HUDEP-2 (cell line): ENCODE measurements at regions not wholly inside any gene's neighbourhood (a gene's known extent, or its start where the extent isn't known, plus 50 kb on each side); places are given as distances from the start of the nearest gene placed in this dataset.

Experiments used
- DNase-seq, 76 experiments: peaks; one replicate each; lab custom pipeline; 2025; ENCODE audit not compliant: unreplicated experiment in 76 of 76; lab: John Stamatoyannopoulos, UW

DNA sequence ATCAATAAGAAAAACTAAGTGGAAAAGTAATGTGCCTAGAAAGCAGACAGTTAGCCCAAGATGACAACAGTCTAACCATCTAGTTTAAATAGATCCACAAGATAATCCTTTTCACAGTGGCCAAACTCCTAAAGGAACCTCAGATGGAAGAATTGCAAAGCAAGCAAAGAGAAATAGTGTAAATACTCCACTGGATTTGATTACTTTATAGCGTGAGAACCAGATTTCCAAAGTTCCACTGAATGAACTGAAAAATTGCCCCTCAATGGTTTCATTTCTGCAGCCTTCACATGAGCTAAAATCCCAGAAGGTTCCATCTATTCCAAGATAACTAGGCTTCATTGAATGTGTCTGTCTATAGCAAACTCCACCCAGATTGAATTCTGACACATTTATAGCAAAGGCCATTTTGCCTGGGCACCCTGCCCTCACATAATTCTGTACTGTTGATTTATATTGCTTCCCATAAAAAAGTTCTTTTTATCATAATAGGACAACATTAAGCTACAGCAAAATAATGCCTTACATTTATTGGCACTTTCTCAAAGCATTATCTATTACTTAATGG is 129.7 kb upstream of the THBS1 start:
- DNase-seq: no peak

DNA sequence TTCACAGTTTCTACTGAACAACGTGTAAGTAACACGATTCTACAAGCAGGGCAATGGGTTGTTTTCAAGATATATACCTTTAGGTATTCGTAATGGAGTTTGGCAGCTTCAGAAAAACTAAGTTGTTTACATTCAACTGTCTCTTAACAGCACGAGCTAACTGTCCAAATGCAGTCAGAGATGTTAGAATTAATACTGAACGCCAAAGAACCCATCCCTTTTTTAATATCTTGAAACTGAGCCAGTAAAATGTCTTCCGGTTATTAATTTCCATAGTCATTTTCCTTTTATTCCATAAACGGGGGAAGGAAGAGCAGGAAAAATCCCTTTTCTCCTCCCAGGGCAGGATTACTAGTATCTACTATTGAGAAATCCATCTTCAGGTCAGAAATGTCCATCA is 129.0 kb upstream of the THBS1 start:
- no peak for DNase-seq

- DNase-seq: no peak
Observed at GRCh38 chr15:39453620-39454019, 127.3 kb upstream of the THBS1 start.

DNA sequence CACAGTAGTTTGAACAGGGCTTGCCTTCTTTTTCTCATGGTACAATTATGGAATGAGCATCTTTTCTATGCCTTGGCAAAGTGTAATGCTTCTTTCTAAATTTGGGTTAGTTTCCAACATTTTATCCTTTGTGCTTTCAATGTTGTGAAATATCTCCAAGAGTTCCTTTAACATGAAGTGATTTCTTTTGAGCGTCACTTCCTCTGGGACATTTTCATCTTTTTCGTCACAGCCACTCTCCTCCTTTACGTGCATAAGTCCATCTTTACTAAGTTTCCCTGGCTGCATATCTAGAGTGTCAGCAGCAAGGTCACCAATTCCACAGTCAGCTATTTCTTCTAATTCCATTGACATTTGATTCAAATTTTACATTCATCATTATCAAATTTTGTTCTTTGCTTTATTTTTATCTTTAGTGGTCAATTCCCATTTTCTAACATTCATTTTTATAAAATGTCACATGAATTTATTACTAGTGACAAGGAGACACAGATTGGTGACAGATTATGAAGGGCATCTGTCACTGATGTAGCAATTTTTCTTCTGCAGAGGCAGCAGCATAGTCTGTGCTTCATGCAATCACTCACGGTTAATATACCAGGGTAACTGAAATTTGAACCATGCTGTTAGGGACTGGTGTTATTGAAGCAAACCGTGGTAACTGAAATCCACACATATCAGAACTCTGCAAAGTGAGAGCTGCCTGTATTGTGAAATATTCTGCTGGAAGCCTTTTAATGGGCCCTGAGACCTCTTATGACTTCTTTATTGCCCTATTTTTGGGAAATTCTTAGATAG is 126.5 kb upstream of the THBS1 start:
- no peak for DNase-seq

- no peak for DNase-seq
Observed at GRCh38 chr15:39455471-39455991, 125.3 kb upstream of the THBS1 start.

DNA sequence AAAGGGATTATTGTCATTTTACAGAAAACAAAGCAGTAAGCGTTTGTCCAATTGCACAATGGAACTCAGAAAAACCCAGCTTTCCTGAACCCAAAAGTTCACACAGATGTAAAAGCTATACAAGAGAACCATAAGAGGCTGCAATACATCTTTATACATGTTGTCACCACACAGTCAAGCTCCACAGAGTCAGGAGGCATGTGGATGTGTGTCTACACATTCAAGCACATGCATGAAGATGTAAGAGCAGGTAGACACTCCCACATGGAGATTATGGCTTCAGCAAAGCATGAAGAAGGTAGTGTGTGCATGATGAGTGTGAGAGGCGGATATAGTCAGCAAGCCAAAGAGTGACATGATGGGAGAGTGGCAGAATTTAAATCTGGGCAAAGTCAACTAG is 124.7 kb upstream of the THBS1 start:
- no peak for DNase-seq

GRCh38 chr15:39456582-39457330 is 124.1 kb upstream of the THBS1 start:
- no peak for DNase-seq

DNA sequence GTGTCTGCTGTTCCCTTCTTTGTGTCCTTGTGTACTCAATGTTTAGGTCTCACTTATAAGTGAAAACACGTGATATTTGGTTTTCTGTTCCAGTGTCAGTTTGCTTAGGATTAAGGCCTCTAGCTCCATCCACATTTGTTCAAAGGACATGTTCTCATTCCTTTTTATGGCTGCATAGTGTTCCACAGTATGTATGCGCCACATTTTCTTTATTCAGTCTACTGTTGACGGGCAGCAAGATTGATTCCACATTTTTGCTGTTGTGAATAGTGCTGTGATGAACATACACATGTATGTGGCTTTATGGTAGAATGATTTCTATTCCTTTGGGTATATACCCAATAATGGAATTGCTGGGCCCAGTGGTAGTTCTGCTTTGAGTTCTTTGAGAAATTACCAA is 122.7 kb upstream of the THBS1 start:
- no peak for DNase-seq

GRCh38 chr15:39459548-39459947 is 121.3 kb upstream of the THBS1 start:
- DNase-seq: no peak

- DNase-seq: no peak
Observed at GRCh38 chr15:39460748-39461147, 120.1 kb upstream of the THBS1 start.

- DNase-seq: no peak
Observed at GRCh38 chr15:39461536-39462130, 119.2 kb upstream of the THBS1 start.

DNA sequence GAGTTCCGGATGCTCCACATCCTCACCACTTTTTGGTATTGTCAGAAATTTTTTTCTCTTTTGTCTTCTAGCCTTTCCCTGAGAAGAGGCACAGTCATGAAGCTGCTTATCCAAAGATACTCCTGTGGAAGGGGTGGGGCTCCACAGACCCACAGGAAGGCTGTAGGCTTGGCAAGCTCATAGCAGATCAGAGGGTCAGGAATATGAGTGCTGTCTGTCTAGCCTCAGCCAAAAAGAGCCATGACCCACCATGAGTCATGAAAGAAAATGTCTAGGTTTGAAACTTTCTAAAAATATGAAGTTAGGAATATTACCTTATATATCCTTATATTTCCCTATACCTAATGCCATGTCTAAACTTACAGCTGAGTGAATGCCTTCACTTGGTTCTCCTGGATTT is 118.2 kb upstream of the THBS1 start:
- DNase-seq: no peak

DNA sequence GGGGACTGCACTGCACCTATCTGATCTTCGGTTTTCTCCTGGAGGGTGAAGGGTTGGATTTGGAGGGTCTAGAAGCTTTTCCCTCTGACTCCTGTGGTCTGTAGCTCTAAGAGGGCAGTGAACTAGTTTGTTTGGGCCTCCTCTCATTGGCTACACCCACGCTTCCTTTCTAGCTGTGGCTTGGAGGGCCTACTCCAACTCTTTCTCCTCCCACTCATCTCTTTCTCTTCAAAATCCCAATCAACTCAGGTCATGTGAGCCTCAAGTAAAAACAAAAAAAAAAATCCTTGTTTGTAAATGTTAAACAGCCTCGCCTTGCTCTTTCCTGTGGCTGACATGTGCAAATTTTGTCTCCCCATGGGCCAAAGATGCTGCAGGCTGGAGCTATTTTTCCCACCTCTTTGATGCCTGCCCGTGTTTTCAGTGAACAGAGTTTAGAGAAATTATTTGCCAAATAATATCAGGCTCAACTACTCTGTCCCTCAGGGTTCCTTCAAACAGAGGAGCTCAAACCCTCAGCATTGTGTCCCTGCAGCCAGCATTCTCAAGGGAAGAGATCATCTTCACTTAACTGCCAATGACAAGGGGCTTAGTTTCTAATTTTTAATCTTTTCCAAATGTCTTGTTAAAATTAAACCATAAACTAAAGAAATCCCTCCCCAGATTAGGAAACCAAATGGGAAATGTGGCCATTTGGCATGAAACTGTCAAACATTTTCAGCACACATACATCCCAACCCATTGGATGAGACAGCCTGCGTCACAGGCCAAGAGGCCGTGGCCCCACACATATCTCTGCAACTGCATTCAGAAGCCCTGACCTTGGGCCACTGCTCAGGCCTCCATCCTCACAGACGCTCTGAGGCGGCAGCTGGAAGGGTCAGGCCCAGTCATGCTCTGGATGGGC is 114.8 kb upstream of the THBS1 start:
- no peak for DNase-seq

DNA sequence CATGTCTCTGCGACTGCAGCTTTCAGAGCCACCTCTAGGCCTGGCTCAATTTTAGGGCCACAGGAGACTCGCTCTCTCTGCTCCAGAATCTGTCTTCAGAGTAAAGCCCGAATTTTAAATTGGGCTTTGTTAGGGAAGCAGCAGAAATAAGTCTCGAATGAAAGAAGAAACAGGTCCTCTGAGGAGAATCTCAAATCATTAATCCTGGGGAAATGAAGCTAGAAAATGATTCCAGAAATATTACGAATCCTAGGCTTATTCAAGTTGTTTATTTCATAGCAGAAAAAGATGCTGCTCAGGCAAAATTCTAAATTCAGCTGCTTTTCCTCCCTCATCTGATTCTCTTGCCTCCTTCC is 114.2 kb upstream of the THBS1 start:
- no peak for DNase-seq

- no peak for DNase-seq
Observed at GRCh38 chr15:39468331-39468730, 112.5 kb upstream of the THBS1 start.

DNA sequence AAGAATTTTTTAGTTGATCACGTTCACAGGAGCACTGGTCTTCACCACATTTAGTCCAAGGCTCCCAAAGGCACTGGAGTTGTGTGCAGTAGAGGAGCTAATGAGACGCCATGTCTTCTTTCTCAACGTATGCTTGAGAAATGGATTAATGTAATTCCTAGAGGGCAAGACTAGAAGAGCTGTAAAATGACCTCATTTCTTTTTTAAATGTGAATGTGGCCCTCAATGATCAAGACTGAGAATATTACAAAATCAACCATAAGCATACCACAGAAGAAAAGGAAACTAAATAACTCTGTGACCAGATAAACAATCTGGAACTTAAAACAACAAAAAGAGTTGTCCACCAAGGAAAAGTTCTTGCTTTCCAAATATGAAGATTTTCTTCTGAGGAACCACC is 112.1 kb upstream of the THBS1 start:
- no peak for DNase-seq

DNA sequence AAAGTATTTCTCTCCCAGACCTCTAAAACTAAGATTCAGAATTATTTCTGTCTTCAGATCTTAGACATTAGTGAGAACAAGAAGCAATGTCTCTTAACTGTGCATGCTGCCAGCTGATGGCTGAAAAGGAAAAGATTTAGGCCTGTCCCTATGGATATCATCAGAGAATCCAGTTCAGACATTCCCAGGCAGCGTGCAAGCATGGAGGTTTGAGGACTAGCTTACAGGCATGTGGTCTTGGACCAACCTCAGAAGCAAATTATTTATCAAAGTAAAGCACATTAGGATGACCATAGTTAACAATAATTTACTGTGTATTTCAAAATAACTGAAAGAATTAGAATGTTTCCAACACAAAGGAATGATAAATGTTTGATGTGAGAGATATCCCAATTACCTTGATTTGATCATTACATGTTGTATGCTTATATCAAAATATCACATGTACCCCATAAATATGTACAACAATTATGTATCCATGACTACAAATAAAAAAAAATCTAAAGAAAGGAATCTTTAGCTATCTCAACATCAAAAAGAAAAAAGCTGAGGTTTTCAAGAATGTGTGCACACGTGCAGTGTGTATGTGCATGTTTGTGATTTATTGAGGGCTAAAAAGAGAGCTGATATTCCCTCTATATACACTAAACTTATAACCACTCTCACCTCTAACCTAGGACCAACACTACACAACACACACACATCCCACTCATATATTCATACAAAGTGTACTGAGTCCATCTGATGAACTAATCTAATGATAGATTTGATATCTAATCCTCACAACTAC is 108.9 kb upstream of the THBS1 start:
- DNase-seq: no peak

DNA sequence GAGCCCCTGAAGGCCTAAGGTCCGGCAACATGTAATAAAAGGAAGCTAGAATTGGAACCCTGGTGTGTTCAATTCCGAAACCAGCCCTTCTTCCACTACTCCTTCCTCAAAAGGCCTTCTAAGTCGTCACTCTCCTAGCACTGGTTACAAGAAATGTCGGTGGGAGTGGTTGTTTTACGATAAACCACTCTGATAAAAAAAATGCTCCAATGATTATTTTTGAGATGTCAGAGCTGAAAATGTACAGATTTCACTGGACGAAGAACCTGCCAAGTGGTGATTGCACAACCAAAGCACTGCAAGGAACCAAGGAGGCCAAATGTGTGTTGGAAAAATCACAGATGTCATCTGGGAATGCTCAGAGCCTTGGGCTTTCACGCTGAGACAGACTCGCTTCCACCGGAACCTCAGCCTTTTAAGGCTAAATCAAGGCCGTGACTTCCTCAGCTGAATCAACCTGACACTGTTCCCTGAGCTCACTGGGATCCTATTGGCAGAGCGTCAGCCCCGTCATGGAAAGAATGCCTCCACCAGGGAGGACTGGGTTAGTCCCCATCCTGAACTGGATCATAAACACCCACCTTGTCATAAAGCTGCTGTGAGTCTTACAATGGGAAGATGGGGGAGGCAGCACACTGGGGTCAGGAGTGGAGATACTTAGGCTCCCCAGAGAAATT is 108.1 kb upstream of the THBS1 start:
- no peak for DNase-seq

DNA sequence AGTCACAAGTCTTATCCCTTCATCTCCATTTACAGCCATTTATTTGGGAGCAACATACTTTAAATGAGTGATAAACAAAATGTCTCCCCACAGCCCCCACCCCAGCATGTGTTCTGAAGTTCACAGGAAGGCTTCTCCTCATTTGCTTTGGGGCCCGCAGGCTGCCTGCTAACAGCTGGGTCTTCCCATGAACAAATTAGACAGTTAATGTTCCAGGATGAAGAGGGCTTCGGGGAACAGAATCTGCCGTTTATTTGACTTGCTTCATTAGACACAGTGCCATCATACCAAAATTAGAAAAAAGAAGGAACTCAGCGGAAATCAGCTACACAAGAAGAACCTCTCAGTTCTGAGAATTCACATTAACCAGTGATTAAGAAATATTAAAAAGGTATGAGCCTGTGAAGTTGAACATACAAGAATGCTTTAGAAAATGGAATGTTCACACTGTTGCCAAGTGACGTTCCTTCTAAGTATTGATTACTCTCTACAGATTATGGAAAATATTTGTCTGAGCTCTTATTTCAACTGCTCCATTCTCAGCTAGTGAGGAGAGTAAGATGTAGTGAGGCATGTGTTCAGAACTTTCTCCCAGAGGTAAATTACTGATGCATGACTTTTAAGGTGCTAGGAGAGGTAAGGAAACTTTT is 107.5 kb upstream of the THBS1 start:
- DNase-seq: no peak
